Kidney (tissue), 13 donors: ENCODE measurements at regions not wholly inside any gene's neighbourhood (a gene's known extent, or its start where the extent isn't known, plus 50 kb on each side); places are given as distances from the start of the nearest gene placed in this dataset.
A peak's percentile ranks its signal among the peaks of the same experiment; 100 is the strongest.

Source experiments
- DNase-seq, 5 donors: peaks; one replicate each; pipeline ENCODE4 v3.0.0-alpha.2; 2013 to 2020
- FAIRE-seq: peaks from 2 replicates; lab custom pipeline; 2012; peaks lifted over from hg19 to GRCh38; lab: Jason Lieb, UNC
- H3K27ac ChIP-seq, 2 donors: one replicate each; pipeline ENCODE4 v1.7.0; 2013; ENCODE audit warnings: low read depth in 2 of 2, low read length in 2 of 2, inconsistent platforms in 1 of 2
- H3K27me3 ChIP-seq: one replicate; pipeline ENCODE4 v1.7.1; 2013; ENCODE audit warnings: low read length, inconsistent platforms; ENCODE audit not compliant: control insufficient read depth, insufficient read depth
- H3K36me3 ChIP-seq, 3 donors: one replicate each; pipeline versions ENCODE4 v1.7.0 to v1.7.1; 2013; ENCODE audit warnings: low read length in 3 of 3, control low read depth in 1 of 3, inconsistent platforms in 1 of 3; ENCODE audit not compliant: insufficient read depth in 3 of 3, control insufficient read depth in 2 of 3
- H3K4me1 ChIP-seq, 3 donors: one replicate each; pipeline versions ENCODE4 v1.7.0 to v1.7.1; 2013; ENCODE audit warnings: low read length in 3 of 3, inconsistent platforms in 1 of 3, low read depth in 1 of 3; ENCODE audit not compliant: control insufficient read depth in 2 of 3, insufficient read depth in 2 of 3
- H3K4me3 ChIP-seq, 3 donors: one replicate each; pipeline versions ENCODE4 v1.7.0 to v1.8.1; 2013; ENCODE audit warnings: low read length in 3 of 3, control low read depth in 1 of 3, inconsistent platforms in 1 of 3
- H3K9ac ChIP-seq, 3 donors: one replicate each; pipeline versions ENCODE4 v1.7.0 to v1.7.1; 2013; ENCODE audit warnings: low read length in 3 of 3, control low read depth in 1 of 3, inconsistent platforms in 1 of 3
- H3K9me3 ChIP-seq, 3 donors: one replicate each; pipeline versions ENCODE4 v1.7.0 to v1.7.1; 2013; ENCODE audit warnings: low read length in 3 of 3, control low read depth in 1 of 3, inconsistent platforms in 1 of 3; ENCODE audit not compliant: control insufficient read depth in 2 of 3, insufficient read depth in 1 of 3
- intact Hi-C: fragments of 100-400 bp; cut with DNase I; formaldehyde crosslinking; loops from one replicate; pipeline ENCODE4 v1.11.1; 2022
- TF ChIP-seq, protein P1 (sequence below): IDR thresholded peaks from 3 replicates; pipeline ENCODE4 v1.5.1; 2012; ENCODE audit warnings: mild to moderate bottlenecking, moderate library complexity, borderline replicate concordance; ENCODE audit not compliant: insufficient read depth; ENCODE audit errors: extremely low read depth
- donor health status: control.
- donor health status: control.
- donor health status: control.
- donor health status: control.
- donor health status: control.
- donor health status: DM: yes; HTN: yes; CAD: no.
- donor health status: Normal renal cell carcinoma (clear cell type).

DNA sequence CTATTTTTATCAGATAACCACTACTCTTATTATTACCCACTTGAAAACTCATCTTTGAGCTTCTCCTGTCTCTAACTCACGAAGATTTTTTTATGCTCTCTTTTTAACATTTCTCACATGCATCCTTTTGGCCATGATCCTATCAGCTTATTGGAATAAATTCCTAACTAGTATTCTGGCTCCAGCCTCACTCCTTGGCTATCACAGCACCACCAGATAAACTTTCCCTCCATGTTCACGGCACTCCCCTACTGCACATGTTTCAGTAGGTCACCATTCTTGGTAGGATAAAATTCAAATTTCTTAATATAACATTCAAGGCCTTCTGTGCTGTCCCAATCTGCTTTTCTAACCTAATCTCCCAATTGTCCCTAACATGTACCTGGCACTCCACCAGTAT is 186.6 kb upstream of the UBASH3B start:
- H3K4me1 ChIP-seq: no peaks in the 10 kb centered on the region
- no peaks in the 10 kb centered on the region for H3K27me3 ChIP-seq
- no peaks in the 10 kb centered on the region for H3K36me3 ChIP-seq
- H3K9ac ChIP-seq: no peak overlapping the region
- H3K4me3 ChIP-seq: no peak overlapping the region
- FAIRE-seq (no peak), DNase-seq (no peak)
- H3K9me3 ChIP-seq: peaks cover 0 to 7% (median 0%) of the 10 kb centered on the region in 3 donors
- TF ChIP-seq, protein P1, sequence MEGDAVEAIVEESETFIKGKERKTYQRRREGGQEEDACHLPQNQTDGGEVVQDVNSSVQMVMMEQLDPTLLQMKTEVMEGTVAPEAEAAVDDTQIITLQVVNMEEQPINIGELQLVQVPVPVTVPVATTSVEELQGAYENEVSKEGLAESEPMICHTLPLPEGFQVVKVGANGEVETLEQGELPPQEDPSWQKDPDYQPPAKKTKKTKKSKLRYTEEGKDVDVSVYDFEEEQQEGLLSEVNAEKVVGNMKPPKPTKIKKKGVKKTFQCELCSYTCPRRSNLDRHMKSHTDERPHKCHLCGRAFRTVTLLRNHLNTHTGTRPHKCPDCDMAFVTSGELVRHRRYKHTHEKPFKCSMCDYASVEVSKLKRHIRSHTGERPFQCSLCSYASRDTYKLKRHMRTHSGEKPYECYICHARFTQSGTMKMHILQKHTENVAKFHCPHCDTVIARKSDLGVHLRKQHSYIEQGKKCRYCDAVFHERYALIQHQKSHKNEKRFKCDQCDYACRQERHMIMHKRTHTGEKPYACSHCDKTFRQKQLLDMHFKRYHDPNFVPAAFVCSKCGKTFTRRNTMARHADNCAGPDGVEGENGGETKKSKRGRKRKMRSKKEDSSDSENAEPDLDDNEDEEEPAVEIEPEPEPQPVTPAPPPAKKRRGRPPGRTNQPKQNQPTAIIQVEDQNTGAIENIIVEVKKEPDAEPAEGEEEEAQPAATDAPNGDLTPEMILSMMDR: no peak
- intact Hi-C loops: no loop called here
- no peak overlapping the region for H3K27ac ChIP-seq

DNA sequence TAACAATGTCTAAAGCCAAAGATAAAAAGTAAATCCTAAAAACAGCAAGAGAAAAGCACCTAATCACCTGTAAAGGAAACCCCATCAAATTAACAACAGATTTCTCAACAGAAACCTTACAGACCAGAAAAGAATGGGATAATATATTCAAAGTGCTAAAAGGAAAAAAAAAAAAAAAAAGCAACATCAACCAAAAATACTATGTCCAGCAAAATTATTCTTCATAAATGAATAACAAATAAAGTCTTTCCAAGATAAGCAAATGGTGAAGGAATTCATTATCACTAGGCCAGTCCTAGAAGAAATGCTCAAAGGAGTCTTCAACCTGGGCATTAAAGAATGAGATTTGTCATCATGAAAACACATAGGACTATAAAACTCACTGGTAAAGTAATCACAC is 192.0 kb upstream of the UBASH3B start:
- H3K27ac ChIP-seq: no peak overlapping the region
- TF ChIP-seq, protein P1: no peak
- no peak for DNase-seq
- H3K27me3 ChIP-seq: no peaks in the 10 kb centered on the region
- peaks cover 3 to 12% (median 3%) of the 10 kb centered on the region in 3 donors for H3K9me3 ChIP-seq
- H3K9ac ChIP-seq: no peak overlapping the region
- intact Hi-C loops: no loop called here
- FAIRE-seq: no peak
- H3K36me3 ChIP-seq: no peaks in the 10 kb centered on the region
- no peak overlapping the region for H3K4me3 ChIP-seq
- no peaks in the 10 kb centered on the region for H3K4me1 ChIP-seq

DNA sequence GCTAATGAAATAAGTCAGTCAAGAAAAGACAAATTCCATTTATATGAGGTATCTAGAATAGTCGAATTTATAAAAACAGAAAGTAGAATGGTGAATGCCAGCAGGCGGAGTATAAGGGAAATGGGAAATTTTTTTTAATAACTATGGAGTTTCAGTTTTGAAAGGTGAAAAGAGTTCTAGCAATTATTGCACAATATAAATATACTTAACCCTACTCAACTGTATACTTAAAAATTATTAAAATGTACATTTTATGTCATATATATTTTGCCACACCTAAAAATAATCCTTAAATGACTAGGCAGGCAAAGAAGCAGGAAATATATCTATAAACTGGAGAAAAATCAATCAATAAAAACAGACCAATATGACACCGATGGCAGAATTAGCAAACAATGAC is 196.5 kb upstream of the UBASH3B start:
- TF ChIP-seq, protein P1: no peak
- Histone ChIP-seq H3K27me3 (no peaks in the 10 kb centered on the region), H3K4me1 (no peaks in the 10 kb centered on the region), H3K9me3 (peaks cover 3 to 9% (median 3%) of the 10 kb centered on the region in 3 donors), H3K9ac (no peak overlapping the region), H3K36me3 (no peaks in the 10 kb centered on the region), H3K4me3 (no peak overlapping the region), H3K27ac (no peak overlapping the region)
- no peak for FAIRE-seq
- DNase-seq: no peak
- intact Hi-C loops: no loop called here

DNA sequence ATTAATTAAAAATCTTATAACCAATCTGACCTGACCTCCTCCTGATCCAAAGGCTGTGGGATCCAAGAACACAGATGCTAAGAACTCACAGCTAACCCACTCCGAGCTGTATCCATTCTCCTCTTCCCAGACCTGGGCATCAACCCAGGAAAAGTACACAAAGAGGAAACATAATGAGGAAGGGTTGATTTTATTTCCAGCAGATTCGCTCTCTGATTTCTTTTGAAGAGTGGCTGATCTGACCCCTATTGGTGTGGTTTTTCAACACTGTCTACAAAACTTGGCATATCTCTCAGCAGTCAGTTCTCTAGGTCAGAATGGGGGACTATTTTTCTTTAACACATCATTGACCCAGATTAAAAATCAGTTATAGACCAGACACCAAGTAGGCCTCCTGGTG is 201.9 kb upstream of the UBASH3B start:
- TF ChIP-seq, protein P1: no peak
- H3K9ac ChIP-seq: no peak overlapping the region
- DNase-seq: peak in 1 of 5 donors; percentile 5
- no peak overlapping the region for H3K27ac ChIP-seq
- no peaks in the 10 kb centered on the region for H3K4me1 ChIP-seq
- H3K27me3 ChIP-seq: no peaks in the 10 kb centered on the region
- no peaks in the 10 kb centered on the region for H3K36me3 ChIP-seq
- FAIRE-seq: no peak
- no peak overlapping the region for H3K4me3 ChIP-seq
- H3K9me3 ChIP-seq: peaks cover 0 to 4% (median under 1%) of the 10 kb centered on the region in 3 donors
- intact Hi-C loops: no loop called here
